Heart left ventricle (tissue), 16 donors: ENCODE measurements at regions not wholly inside any gene's neighbourhood (a gene's known extent, or its start where the extent isn't known, plus 50 kb on each side); places are given as distances from the start of the nearest gene placed in this dataset.

Source experiments
- ATAC-seq, 4 donors: fragments of 200-7000 bp; cut with Tn5 transposase; one replicate each; pipeline ENCODE4 v1.9.1; 2020 to 2022; ENCODE audit warnings: moderate library complexity in 4 of 4, mild to moderate bottlenecking in 3 of 4, moderate number of reproducible peaks in 1 of 4
- DNase-seq, 5 donors: peaks; one replicate each; pipeline ENCODE4 v3.0.0-alpha.2; 2020
- H3K27ac ChIP-seq, 12 donors: fragments of 200-600 bp; sonication (generic) in 4 of 12; one replicate each; pipeline versions ENCODE4 v1.5.0 to v1.8.0; 2016 to 2022; ENCODE audit warnings: mild to moderate bottlenecking in 2 of 12
- H3K27me3 ChIP-seq, 9 donors: fragments of 200-600 bp; sonication (generic) in 2 of 9; one replicate each; pipeline versions ENCODE4 v1.5.1 to v1.8.0; 2016 to 2022; ENCODE audit warnings: mild to moderate bottlenecking in 3 of 9
- H3K36me3 ChIP-seq, 9 donors: fragments of 200-600 bp; sonication (generic) in 2 of 9; one replicate each; pipeline versions ENCODE4 v1.5.0 to v1.8.0; 2018 to 2022; ENCODE audit warnings: mild to moderate bottlenecking in 2 of 9
- H3K4me1 ChIP-seq, 12 donors: fragments of 200-600 bp; sonication (generic) in 4 of 12; one replicate each; pipeline versions ENCODE4 v1.5.0 to v1.8.0; 2016 to 2022; ENCODE audit warnings: mild to moderate bottlenecking in 3 of 12
- H3K4me3 ChIP-seq, 12 donors: fragments of 200-600 bp; sonication (generic) in 4 of 12; one replicate each; pipeline versions ENCODE4 v1.5.0 to v1.8.0; 2017 to 2022; ENCODE audit warnings: mild to moderate bottlenecking in 9 of 12, moderate library complexity in 4 of 12
- H3K9me3 ChIP-seq, 12 donors: fragments of 200-600 bp; sonication (generic) in 4 of 12; one replicate each; pipeline versions ENCODE4 v1.5.0 to v1.8.0; 2016 to 2022; ENCODE audit warnings: mild to moderate bottlenecking in 1 of 12
- CTCF ChIP-seq, 12 donors: fragments of 200-600 bp; sonication (generic) in 4 of 12; IDR thresholded peaks; one replicate each; pipeline versions ENCODE4 v1.5.0 to v1.8.0; 2018 to 2022; ENCODE audit warnings: antibody characterized with exemption in 12 of 12, mild to moderate bottlenecking in 5 of 12
- POLR2A ChIP-seq, 2 donors: fragments of 450-650 bp; IDR thresholded peaks; one replicate each; pipeline ENCODE4 v1.6.1; 2017; ENCODE audit warnings: antibody characterized with exemption in 2 of 2, mild to moderate bottlenecking in 2 of 2, moderate library complexity in 2 of 2
- WGBS, 4 donors: extraction: QIAGEN DNeasy Blood & Tissue Kit in 2 of 4; methylation state at CpG; one replicate each; pipeline versions ENCODE4 v1.1.5 to v1.1.7; 2013 to 2018; 5-methylcytosine and 5-hydroxymethylcytosine counted together
- intact Hi-C, 10 donors: fragments of 100-400 bp; cut with DNase I; formaldehyde crosslinking; loops; one replicate each; pipeline versions ENCODE4 v1.11.1 to v1.14.2; 2022
- donor health status: ischemic (EF 13 %, LVEDD 7.1; RV severe dilation, severe dysfunction).
- donor health status: healthy with polysubstance abuse.
- donor health status: DM: no; HTN: yes; CAD: no.
- donor health status: DM: no; HTN: no; CAD: no.
- donor health status: ischemic (EF 25% LVEDD 6.9; RV normal size, moderate dysfunction).
- donor health status: ischemic (EF 25% LVEDD 5.7; RV mildly dilated, moderate dysfunction).
- donor health status: healthy.
- donor health status: DM: yes; HTN: yes; CAD: no.
- donor health status: ischemic (EF 35%, LVEDD 5.7; RV mildly dilated, moderate dysfunction).
- donor health status: nonischemic (EF 11% LVEDD 7.7; RV severe dilation, severe dysfunction).
- donor health status: DM: yes; HTN: yes; CAD: no.
- donor health status: PGD.
- donor health status: ischemic (EF 29% LVEDD 5.4; RV normal size, mild dysfunction).
- donor health status: nonischemic (EF 23%, LVEDD 6.1; RV moderate dilation, normal function).

- no peaks in the 10 kb centered on the region for H3K36me3 ChIP-seq
- H3K4me3 ChIP-seq: no peak overlapping the region
- TF ChIP-seq POLR2A (IDR thresholded peaks at IDR 0.05): no peak
- no peak for TF ChIP-seq CTCF (IDR thresholded peaks at IDR 0.05)
- intact Hi-C loops: loop anchor here in 8 of 10 donors (5.0 to 10.0 kb wide), 7 partner anchors 64 to 627 kb away; partner anchors contain the start of gene RARB (in 2 of the 8)
- H3K9me3 ChIP-seq: peaks cover 0 to 2% (median 0%) of the 10 kb centered on the region in 12 donors
- no peak for ATAC-seq
- DNase-seq: no peak
- H3K27me3 ChIP-seq: no peaks in the 10 kb centered on the region
- H3K4me1 ChIP-seq: no peaks in the 10 kb centered on the region
- WGBS, 4 donors: 80 to 87% (median 83%) methylated on average over 1 of the region's 1 CpG
- H3K27ac ChIP-seq: no peak overlapping the region
Measured at GRCh38 chr3:24968036-24968435, 460.0 kb upstream of the RARB start.

GRCh38 chr3:24972491-24972890 is 455.6 kb upstream of the RARB start:
- peaks cover 0 to 9% (median 0%) of the 10 kb centered on the region in 12 donors for H3K9me3 ChIP-seq
- H3K27ac ChIP-seq: no peak overlapping the region
- DNase-seq (no peak), ATAC-seq (no peak)
- no peak overlapping the region for H3K4me3 ChIP-seq
- intact Hi-C loops: no loop called here
- 74 to 88% (median 82%) methylated on average over 1 of the region's 1 CpG for WGBS, 4 donors
- H3K4me1 ChIP-seq: no peaks in the 10 kb centered on the region
- no peaks in the 10 kb centered on the region for H3K36me3 ChIP-seq
- no peaks in the 10 kb centered on the region for H3K27me3 ChIP-seq
- no peak for TF ChIP-seq CTCF (IDR thresholded peaks at IDR 0.05)
- TF ChIP-seq POLR2A (IDR thresholded peaks at IDR 0.05): no peak

GRCh38 chr3:24981309-24981708 is 446.8 kb upstream of the RARB start:
- Histone ChIP-seq H3K27ac (no peak overlapping the region), H3K9me3 (peaks cover 0 to 8% (median 0%) of the 10 kb centered on the region in 12 donors), H3K4me3 (no peak overlapping the region), H3K36me3 (no peaks in the 10 kb centered on the region), H3K4me1 (no peaks in the 10 kb centered on the region), H3K27me3 (no peaks in the 10 kb centered on the region)
- TF ChIP-seq CTCF (IDR thresholded peaks at IDR 0.05) (no peak), POLR2A (IDR thresholded peaks at IDR 0.05) (no peak)
- intact Hi-C loops: no loop called here
- 93 to 98% (median 96%) methylated on average over 5 of the region's 5 CpGs for WGBS, 4 donors
- DNase-seq (no peak), ATAC-seq (no peak)

GRCh38 chr3:24981924-24982323 is 446.1 kb upstream of the RARB start:
- no peaks in the 10 kb centered on the region for H3K27me3 ChIP-seq
- DNase-seq (no peak), ATAC-seq (no peak)
- intact Hi-C loops: no loop called here
- no peak for TF ChIP-seq CTCF (IDR thresholded peaks at IDR 0.05)
- no peaks in the 10 kb centered on the region for H3K4me1 ChIP-seq
- no peak overlapping the region for H3K4me3 ChIP-seq
- H3K36me3 ChIP-seq: no peaks in the 10 kb centered on the region
- H3K27ac ChIP-seq: no peak overlapping the region
- H3K9me3 ChIP-seq: peaks cover 0 to 8% (median 0%) of the 10 kb centered on the region in 12 donors
